Astrocyte (in vitro differentiated cells and primary cell): ENCODE measurements at regions not wholly inside any gene's neighbourhood (a gene's known extent, or its start where the extent isn't known, plus 50 kb on each side); places are given as distances from the start of the nearest gene placed in this dataset.

Experiments
- EZH2 ChIP-seq: IDR thresholded peaks from 2 replicates; pipeline ENCODE4 v1.6.1; 2012; ENCODE audit warnings: mild to moderate bottlenecking, low read length, inconsistent platforms; ENCODE audit not compliant: insufficient read depth
- TF ChIP-seq, protein P1 (sequence below): IDR thresholded peaks from 2 replicates; pipeline ENCODE4 v1.5.1; 2011; ENCODE audit warnings: low read depth, mild to moderate bottlenecking, inconsistent platforms, low read length, moderate library complexity; ENCODE audit not compliant: insufficient read depth

GRCh38 chr22:48084041-48084728 lies 1321.7 kb downstream of the TBC1D22A start:
- TF ChIP-seq, protein P1, sequence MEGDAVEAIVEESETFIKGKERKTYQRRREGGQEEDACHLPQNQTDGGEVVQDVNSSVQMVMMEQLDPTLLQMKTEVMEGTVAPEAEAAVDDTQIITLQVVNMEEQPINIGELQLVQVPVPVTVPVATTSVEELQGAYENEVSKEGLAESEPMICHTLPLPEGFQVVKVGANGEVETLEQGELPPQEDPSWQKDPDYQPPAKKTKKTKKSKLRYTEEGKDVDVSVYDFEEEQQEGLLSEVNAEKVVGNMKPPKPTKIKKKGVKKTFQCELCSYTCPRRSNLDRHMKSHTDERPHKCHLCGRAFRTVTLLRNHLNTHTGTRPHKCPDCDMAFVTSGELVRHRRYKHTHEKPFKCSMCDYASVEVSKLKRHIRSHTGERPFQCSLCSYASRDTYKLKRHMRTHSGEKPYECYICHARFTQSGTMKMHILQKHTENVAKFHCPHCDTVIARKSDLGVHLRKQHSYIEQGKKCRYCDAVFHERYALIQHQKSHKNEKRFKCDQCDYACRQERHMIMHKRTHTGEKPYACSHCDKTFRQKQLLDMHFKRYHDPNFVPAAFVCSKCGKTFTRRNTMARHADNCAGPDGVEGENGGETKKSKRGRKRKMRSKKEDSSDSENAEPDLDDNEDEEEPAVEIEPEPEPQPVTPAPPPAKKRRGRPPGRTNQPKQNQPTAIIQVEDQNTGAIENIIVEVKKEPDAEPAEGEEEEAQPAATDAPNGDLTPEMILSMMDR, result no peak
- TF ChIP-seq EZH2, result no peak
